ENCODE measurements at regions not wholly inside any gene's neighbourhood (a gene's known extent, or its start where the extent isn't known, plus 50 kb on each side); places are given as distances from the start of the nearest gene placed in this dataset.

GRCh38 chr3:190941694-190942260 is 79.3 kb upstream of the GMNC start:
- TF ChIP-seq CTCF (IDR thresholded peaks at IDR 0.05) (no peak), POLR2A (IDR thresholded peaks at IDR 0.05) (no peak), EP300 (IDR thresholded peaks at IDR 0.05) (no peak)
